GM13977 (cell line): ENCODE measurements at regions not wholly inside any gene's neighbourhood (a gene's known extent, or its start where the extent isn't known, plus 50 kb on each side); places are given as distances from the start of the nearest gene placed in this dataset.
"Not testable (repeated sequence)": the region's sequence is repeated elsewhere in the genome, so short reads cannot be mapped to it uniquely, and the experiment has no call there.

ENCODE experiments used
- DNase-seq: peaks from one replicate; pipeline ENCODE4 v3.0.0; 2012; ENCODE audit warnings: low spot score
- CTCF ChIP-seq: IDR thresholded peaks from 2 replicates; pipeline ENCODE4 v1.5.1; 2012; ENCODE audit warnings: mild to moderate bottlenecking, control low read depth; ENCODE audit not compliant: insufficient read depth; ENCODE audit errors: extremely low read depth, missing control alignments
- in situ Hi-C: fragments of 300-500 bp; cut with MboI; formaldehyde crosslinking; loops from one replicate; pipeline ENCODE4 v1.12.0; 2022; ENCODE audit warnings: low sequenced_read_pairs, low pct_unique_long_range_greater_than_20kb, mixed read lengths, inconsistent platforms; ENCODE audit not compliant: unreplicated experiment

- DNase-seq: no peak
- in situ Hi-C loops: no loop called here
- no peak for TF ChIP-seq CTCF
Observed at GRCh38 chrX:114272096-114272686, 311.7 kb upstream of the HTR2C start.

DNA sequence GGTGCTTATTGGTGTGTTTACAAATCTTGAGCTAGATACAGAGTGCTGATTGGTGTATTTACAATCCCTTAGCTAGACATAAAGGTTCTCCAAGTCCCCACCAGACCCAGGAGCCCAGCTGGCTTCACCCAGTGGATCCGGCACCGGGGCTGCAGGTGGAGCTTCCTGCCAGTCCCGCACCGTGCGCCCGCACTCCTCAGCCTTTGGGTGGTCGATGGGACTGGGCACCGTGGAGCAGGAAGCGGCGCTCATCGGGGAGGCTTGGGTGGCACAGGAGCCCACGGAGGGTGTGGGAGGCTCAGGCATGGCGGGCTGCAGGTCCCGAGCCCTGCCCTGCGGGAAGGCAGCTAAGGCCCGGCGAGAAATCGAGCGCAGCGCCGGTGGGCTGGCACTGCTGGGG lies 313.5 kb upstream of the HTR2C start:
- DNase-seq, in situ Hi-C loops: not testable (repeated sequence)

DNA sequence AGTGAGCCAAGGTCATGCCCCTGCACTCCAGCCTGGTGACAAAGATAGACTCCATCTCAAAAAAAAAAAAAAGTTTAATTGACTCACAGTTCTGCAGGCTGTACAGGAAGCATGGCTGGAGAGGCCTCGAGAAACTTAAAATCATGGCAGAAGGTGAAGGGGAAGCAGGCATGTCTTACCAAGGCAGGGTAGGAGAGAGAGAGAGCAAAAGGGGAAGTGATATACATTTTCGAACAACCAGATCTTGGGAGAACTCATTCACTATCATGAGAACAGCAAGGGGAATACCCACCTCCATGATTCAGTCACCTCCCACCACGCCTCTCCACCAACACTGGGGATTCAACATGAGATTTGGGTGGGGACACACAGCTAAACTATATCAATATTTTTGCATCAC lies 315.2 kb upstream of the HTR2C start:
- in situ Hi-C loops: no loop called here
- no peak for TF ChIP-seq CTCF
- no peak for DNase-seq

DNA sequence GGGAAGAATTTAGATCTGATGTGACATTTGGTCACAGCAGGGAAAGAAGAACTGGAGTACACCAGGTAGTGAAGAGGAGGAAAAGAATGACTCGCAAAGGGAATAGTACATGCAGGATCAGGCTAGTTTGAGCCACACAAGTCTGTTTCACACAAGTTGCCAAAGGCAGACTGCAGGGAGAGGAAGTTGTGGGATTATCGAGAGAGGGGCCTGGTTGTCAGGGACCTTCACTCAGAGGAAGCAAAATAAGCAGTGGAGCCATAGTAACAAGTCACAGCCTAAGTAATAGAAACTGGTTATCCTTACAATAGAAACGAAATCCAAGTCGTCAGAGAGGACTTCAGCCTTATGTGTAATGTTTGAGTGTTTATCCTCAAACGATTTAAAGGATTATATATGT lies 316.7 kb upstream of the HTR2C start:
- in situ Hi-C loops: no loop called here
- TF ChIP-seq CTCF: no peak
- no peak for DNase-seq

- DNase-seq: no peak
- in situ Hi-C loops: no loop called here
- no peak for TF ChIP-seq CTCF
Observed at GRCh38 chrX:114252186-114252585, 331.7 kb upstream of the HTR2C start.

GRCh38 chrX:114251575-114251974 lies 332.3 kb upstream of the HTR2C start:
- no peak for TF ChIP-seq CTCF
- no peak for DNase-seq
- in situ Hi-C loops: no loop called here

DNA sequence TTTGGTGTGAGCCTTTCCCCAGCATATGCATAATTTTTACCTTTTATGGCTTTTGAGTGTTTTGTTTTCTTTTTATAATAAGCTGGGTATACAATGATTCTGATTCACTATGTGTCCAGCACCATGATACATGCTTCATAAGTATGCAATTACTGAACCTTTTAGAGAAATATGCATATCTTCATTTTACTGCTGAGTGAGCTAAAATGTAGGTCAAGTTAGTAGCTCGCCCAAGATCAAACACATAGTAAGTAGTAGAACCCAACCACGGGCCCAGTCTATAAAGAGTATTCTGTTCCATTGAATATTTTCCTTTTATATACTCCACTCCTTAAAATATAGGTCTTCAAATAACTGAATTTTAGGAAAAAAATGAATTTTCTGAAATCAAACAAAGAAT lies 362.4 kb upstream of the HTR2C start:
- DNase-seq: no peak
- TF ChIP-seq CTCF: no peak
- in situ Hi-C loops: no loop called here
